Osteocyte (in vitro differentiated cells): ENCODE measurements at regions not wholly inside any gene's neighbourhood (a gene's known extent, or its start where the extent isn't known, plus 50 kb on each side); places are given as distances from the start of the nearest gene placed in this dataset.

Experiments
- DNase-seq: peaks from one replicate; pipeline ENCODE4 v3.0.0; 2021; ENCODE audit warnings: mixed read lengths; ENCODE audit not compliant: unreplicated experiment; ENCODE audit errors: extremely low spot score
- H3K27ac Mint-ChIP-seq: one replicate; pipeline ENCODE4 v1.8.0; 2021; ENCODE audit warnings: mild to moderate bottlenecking, mixed read lengths; ENCODE audit not compliant: unreplicated experiment
- H3K27me3 Mint-ChIP-seq: one replicate; pipeline ENCODE4 v1.8.0; 2021; ENCODE audit warnings: mixed read lengths; ENCODE audit not compliant: unreplicated experiment
- H3K36me3 Mint-ChIP-seq: one replicate; pipeline ENCODE4 v1.8.0; 2021; ENCODE audit warnings: mixed read lengths; ENCODE audit not compliant: unreplicated experiment
- H3K4me1 Mint-ChIP-seq: one replicate; pipeline ENCODE4 v1.8.0; 2021; ENCODE audit warnings: mixed read lengths; ENCODE audit not compliant: unreplicated experiment
- H3K4me3 Mint-ChIP-seq: one replicate; pipeline ENCODE4 v1.8.0; 2021; ENCODE audit warnings: mild to moderate bottlenecking, moderate library complexity, mixed read lengths; ENCODE audit not compliant: unreplicated experiment
- H3K9me3 Mint-ChIP-seq: one replicate; pipeline ENCODE4 v1.8.0; 2021; ENCODE audit warnings: mixed read lengths; ENCODE audit not compliant: unreplicated experiment
- CTCF ChIP-seq: fragments of 200-600 bp; sonication (generic); IDR thresholded peaks from 2 replicates; pipeline ENCODE4 v1.5.0; 2021; ENCODE audit warnings: antibody characterized with exemption, mild to moderate bottlenecking, moderate library complexity

GRCh38 chr6:56820060-56820459 is 134.8 kb upstream of the BEND6 start:
- TF ChIP-seq CTCF, result no peak
- H3K27me3 Mint-ChIP-seq, result no peaks in the 10 kb centered on the region
- H3K9me3 Mint-ChIP-seq, result no peaks in the 10 kb centered on the region
- H3K36me3 Mint-ChIP-seq, result no peaks in the 10 kb centered on the region
- no peak for DNase-seq
- peaks cover 21% of the 10 kb centered on the region for H3K4me1 Mint-ChIP-seq
- H3K4me3 Mint-ChIP-seq, result no peak overlapping the region
- no peak overlapping the region for H3K27ac Mint-ChIP-seq

GRCh38 chr6:56819604-56820003 is 135.3 kb upstream of the BEND6 start:
- DNase-seq, result no peak
- Mint-ChIP-seq H3K36me3 (no peaks in the 10 kb centered on the region), H3K27me3 (no peaks in the 10 kb centered on the region), H3K4me3 (no peak overlapping the region), H3K9me3 (no peaks in the 10 kb centered on the region), H3K27ac (no peak overlapping the region), H3K4me1 (peaks cover 22% of the 10 kb centered on the region)
- TF ChIP-seq CTCF, result no peak

GRCh38 chr6:56816370-56816769 is 138.5 kb upstream of the BEND6 start:
- H3K4me1 Mint-ChIP-seq, result peaks cover 28% of the 10 kb centered on the region
- H3K9me3 Mint-ChIP-seq, result no peaks in the 10 kb centered on the region
- no peak for TF ChIP-seq CTCF
- no peak for DNase-seq
- no peak overlapping the region for H3K4me3 Mint-ChIP-seq
- no peak overlapping the region for H3K27ac Mint-ChIP-seq
- H3K27me3 Mint-ChIP-seq, result no peaks in the 10 kb centered on the region
- no peaks in the 10 kb centered on the region for H3K36me3 Mint-ChIP-seq

GRCh38 chr6:56815436-56815835 is 139.5 kb upstream of the BEND6 start:
- H3K4me1 Mint-ChIP-seq, result peaks cover 19% of the 10 kb centered on the region
- DNase-seq, result no peak
- H3K4me3 Mint-ChIP-seq, result no peak overlapping the region
- no peak overlapping the region for H3K27ac Mint-ChIP-seq
- H3K9me3 Mint-ChIP-seq, result no peaks in the 10 kb centered on the region
- TF ChIP-seq CTCF, result no peak
- H3K36me3 Mint-ChIP-seq, result no peaks in the 10 kb centered on the region
- no peaks in the 10 kb centered on the region for H3K27me3 Mint-ChIP-seq

- Mint-ChIP-seq H3K4me1 (peaks cover 18% of the 10 kb centered on the region), H3K36me3 (no peaks in the 10 kb centered on the region), H3K9me3 (no peaks in the 10 kb centered on the region), H3K4me3 (no peak overlapping the region), H3K27me3 (no peaks in the 10 kb centered on the region), H3K27ac (no peak overlapping the region)
- DNase-seq, result no peak
- no peak for TF ChIP-seq CTCF
These were observed 140.1 kb upstream of the BEND6 start for GRCh38 chr6:56814802-56815201.
